HEK293 (cell line): ENCODE measurements at regions not wholly inside any gene's neighbourhood (a gene's known extent, or its start where the extent isn't known, plus 50 kb on each side); places are given as distances from the start of the nearest gene placed in this dataset.

ENCODE experiments used
- CTCF ChIA-PET: fragments of 350-600 bp; formaldehyde crosslinking; extraction: SDS; loops from one replicate; lab custom pipeline; 2021; ENCODE audit warnings: antibody characterized with exemption; lab: Yijun Ruan, JAX
- POLR2A ChIA-PET: fragments of 300-600 bp; formaldehyde crosslinking; extraction: SDS; loops from one replicate; lab custom pipeline; 2020; ENCODE audit warnings: antibody characterized with exemption, inconsistent platforms; lab: Yijun Ruan, JAX
- H3K27ac ChIP-seq: fragments of 200-500 bp; sonication (Bioruptor generic); 2 replicates; pipeline ENCODE4 v1.5.1; 2014; ENCODE audit warnings: low read depth, low read length, control low read depth, inconsistent platforms; ENCODE audit errors: extremely low read depth
- H3K36me3 ChIP-seq, 2 experiments: fragments of 200-500 bp in 1 of 2; sonication (Bioruptor generic) in 1 of 2; 1 replicate in 1 of 2; 2 replicates in 1 of 2; pipeline ENCODE4 v1.5.1; 2014 to 2017; ENCODE audit warnings: inconsistent platforms in 2 of 2, low read length in 2 of 2; ENCODE audit not compliant: control insufficient read depth in 2 of 2, insufficient read depth in 1 of 2
- H3K4me1 ChIP-seq: fragments of 200-500 bp; sonication (Bioruptor generic); 2 replicates; pipeline ENCODE4 v1.5.1; 2014; ENCODE audit warnings: mild to moderate bottlenecking, low read length, inconsistent platforms; ENCODE audit not compliant: control insufficient read depth, insufficient read depth
- H3K4me3 ChIP-seq: 2 replicates; pipeline ENCODE4 v1.5.1; 2011; ENCODE audit warnings: low read depth, mild to moderate bottlenecking, control low read depth, low read length, moderate library complexity
- H3K9me3 ChIP-seq: fragments of 200-500 bp; sonication (Bioruptor generic); 2 replicates; pipeline ENCODE4 v1.5.1; 2014; ENCODE audit warnings: low read depth, low read length, inconsistent platforms; ENCODE audit not compliant: control insufficient read depth, insufficient read depth
- KLF10 ChIP-seq: fragments of 450-650 bp; IDR thresholded peaks from 2 replicates; pipeline ENCODE4 v1.5.1; 2018; ENCODE audit warnings: missing biosample characterization, mild to moderate bottlenecking, missing genetic modification characterization
- MYNN ChIP-seq: fragments of 450-650 bp; formaldehyde crosslinking; IDR thresholded peaks from 2 replicates; pipeline ENCODE4 v1.5.1; 2016; ENCODE audit warnings: missing biosample characterization, missing genetic modification characterization, borderline replicate concordance
- SP2 ChIP-seq: fragments of 450-650 bp; formaldehyde crosslinking; IDR thresholded peaks from 2 replicates; pipeline ENCODE4 v1.5.1; 2016; ENCODE audit warnings: missing biosample characterization, missing genetic modification characterization
- SP3 ChIP-seq: fragments of 450-650 bp; formaldehyde crosslinking; IDR thresholded peaks from 2 replicates; pipeline ENCODE4 v1.5.1; 2016; ENCODE audit warnings: missing biosample characterization, missing genetic modification characterization
- ZBTB1 ChIP-seq: fragments of 450-650 bp; formaldehyde crosslinking; IDR thresholded peaks from 2 replicates; pipeline ENCODE4 v1.5.1; 2016; ENCODE audit warnings: missing biosample characterization, missing genetic modification characterization
- ZBTB26 ChIP-seq: fragments of 450-650 bp; formaldehyde crosslinking; optimal IDR thresholded peaks from 2 replicates; pipeline ENCODE3; 2016; ENCODE audit warnings: missing biosample characterization, mild to moderate bottlenecking, missing genetic modification characterization
- ZEB2 ChIP-seq: fragments of 450-650 bp; formaldehyde crosslinking; IDR thresholded peaks from 2 replicates; pipeline ENCODE4 v1.5.1; 2016; ENCODE audit warnings: missing biosample characterization, missing genetic modification characterization
- ZFP41 ChIP-seq: fragments of 450-650 bp; formaldehyde crosslinking; IDR thresholded peaks from 2 replicates; pipeline ENCODE4 v1.5.1; 2016; ENCODE audit warnings: missing biosample characterization, missing genetic modification characterization, borderline replicate concordance
- ZNF155 ChIP-seq: fragments of 450-650 bp; formaldehyde crosslinking; IDR thresholded peaks from 2 replicates; pipeline ENCODE4 v1.5.1; 2016; ENCODE audit warnings: missing biosample characterization, missing genetic modification characterization
- ZNF175 ChIP-seq: fragments of 450-650 bp; formaldehyde crosslinking; IDR thresholded peaks from 2 replicates; pipeline ENCODE4 v1.5.1; 2016; ENCODE audit warnings: missing biosample characterization, missing genetic modification characterization
- ZNF202 ChIP-seq: fragments of 450-650 bp; formaldehyde crosslinking; IDR thresholded peaks from 2 replicates; pipeline ENCODE4 v1.5.1; 2016; ENCODE audit warnings: missing biosample characterization, missing genetic modification characterization, borderline replicate concordance
- ZNF23 ChIP-seq: fragments of 450-650 bp; formaldehyde crosslinking; IDR thresholded peaks from 2 replicates; pipeline ENCODE4 v1.5.1; 2016; ENCODE audit warnings: missing biosample characterization, missing genetic modification characterization, borderline replicate concordance
- ZNF280C ChIP-seq: fragments of 450-650 bp; formaldehyde crosslinking; IDR thresholded peaks from 2 replicates; pipeline ENCODE4 v1.5.1; 2016; ENCODE audit warnings: missing biosample characterization, missing genetic modification characterization
- ZNF37A ChIP-seq: fragments of 450-650 bp; IDR thresholded peaks from 2 replicates; pipeline ENCODE4 v1.5.1; 2018; ENCODE audit warnings: missing biosample characterization, missing genetic modification characterization
- ZNF558 ChIP-seq: fragments of 450-650 bp; formaldehyde crosslinking; IDR thresholded peaks from 2 replicates; pipeline ENCODE4 v1.5.1; 2016; ENCODE audit warnings: missing biosample characterization, missing genetic modification characterization
- ZNF560 ChIP-seq: fragments of 450-650 bp; formaldehyde crosslinking; IDR thresholded peaks from 2 replicates; pipeline ENCODE4 v1.5.1; 2017; ENCODE audit warnings: missing biosample characterization, missing genetic modification characterization, borderline replicate concordance
- ZNF626 ChIP-seq: fragments of 450-650 bp; sonication (Bioruptor Pico); formaldehyde crosslinking; IDR thresholded peaks from 2 replicates; pipeline ENCODE4 v1.5.1; 2018; ENCODE audit warnings: missing biosample characterization, missing genetic modification characterization, inconsistent platforms
- ZNF792 ChIP-seq: fragments of 450-650 bp; formaldehyde crosslinking; IDR thresholded peaks from 2 replicates; pipeline ENCODE4 v1.5.1; 2016; ENCODE audit warnings: missing biosample characterization, missing genetic modification characterization
- TF ChIP-seq, protein P1 (sequence below): fragments of 450-650 bp; formaldehyde crosslinking; IDR thresholded peaks from 2 replicates; pipeline ENCODE4 v1.5.1; 2016; ENCODE audit warnings: missing biosample characterization, missing genetic modification characterization
- TF ChIP-seq, protein P2 (sequence below): fragments of 450-650 bp; formaldehyde crosslinking; IDR thresholded peaks from 2 replicates; pipeline ENCODE4 v1.5.1; 2016; ENCODE audit warnings: missing biosample characterization, missing genetic modification characterization

- TF ChIP-seq ZNF792 (no peak), SP3 (no peak), KLF10 (no peak), ZFP41 (no peak), ZNF560 (tag by site-specific recombination) (no peak), ZBTB26 (tag by site-specific recombination) (no peak), ZNF155 (no peak), ZNF37A (tag by site-specific recombination) (no peak), ZNF558 (tag by site-specific recombination) (no peak), ZNF626 (tag by site-specific recombination) (no peak), SP2 (tag by site-specific recombination) (no peak), ZBTB1 (tag by site-specific recombination) (no peak), ZNF280C (no peak), MYNN (tag by site-specific recombination) (no peak), ZNF23 (no peak), ZEB2 (tag by site-specific recombination) (no peak), ZNF175 (tag by site-specific recombination) (no peak), ZNF202 (tag by site-specific recombination) (no peak)
- TF ChIP-seq, protein P1, sequence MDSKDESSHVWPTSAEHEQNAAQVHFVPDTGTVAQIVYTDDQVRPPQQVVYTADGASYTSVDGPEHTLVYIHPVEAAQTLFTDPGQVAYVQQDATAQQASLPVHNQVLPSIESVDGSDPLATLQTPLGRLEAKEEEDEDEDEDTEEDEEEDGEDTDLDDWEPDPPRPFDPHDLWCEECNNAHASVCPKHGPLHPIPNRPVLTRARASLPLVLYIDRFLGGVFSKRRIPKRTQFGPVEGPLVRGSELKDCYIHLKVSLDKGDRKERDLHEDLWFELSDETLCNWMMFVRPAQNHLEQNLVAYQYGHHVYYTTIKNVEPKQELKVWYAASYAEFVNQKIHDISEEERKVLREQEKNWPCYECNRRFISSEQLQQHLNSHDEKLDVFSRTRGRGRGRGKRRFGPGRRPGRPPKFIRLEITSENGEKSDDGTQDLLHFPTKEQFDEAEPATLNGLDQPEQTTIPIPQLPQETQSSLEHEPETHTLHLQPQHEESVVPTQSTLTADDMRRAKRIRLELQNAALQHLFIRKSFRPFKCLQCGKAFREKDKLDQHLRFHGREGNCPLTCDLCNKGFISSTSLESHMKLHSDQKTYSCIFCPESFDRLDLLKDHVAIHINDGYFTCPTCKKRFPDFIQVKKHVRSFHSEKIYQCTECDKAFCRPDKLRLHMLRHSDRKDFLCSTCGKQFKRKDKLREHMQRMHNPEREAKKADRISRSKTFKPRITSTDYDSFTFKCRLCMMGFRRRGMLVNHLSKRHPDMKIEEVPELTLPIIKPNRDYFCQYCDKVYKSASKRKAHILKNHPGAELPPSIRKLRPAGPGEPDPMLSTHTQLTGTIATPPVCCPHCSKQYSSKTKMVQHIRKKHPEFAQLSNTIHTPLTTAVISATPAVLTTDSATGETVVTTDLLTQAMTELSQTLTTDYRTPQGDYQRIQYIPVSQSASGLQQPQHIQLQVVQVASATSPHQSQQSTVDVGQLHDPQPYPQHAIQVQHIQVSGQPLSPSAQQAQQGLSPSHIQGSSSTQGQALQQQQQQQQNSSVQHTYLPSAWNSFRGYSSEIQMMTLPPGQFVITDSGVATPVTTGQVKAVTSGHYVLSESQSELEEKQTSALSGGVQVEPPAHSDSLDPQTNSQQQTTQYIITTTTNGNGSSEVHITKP (tag by site-specific recombination) = no peak
- TF ChIP-seq, protein P2, sequence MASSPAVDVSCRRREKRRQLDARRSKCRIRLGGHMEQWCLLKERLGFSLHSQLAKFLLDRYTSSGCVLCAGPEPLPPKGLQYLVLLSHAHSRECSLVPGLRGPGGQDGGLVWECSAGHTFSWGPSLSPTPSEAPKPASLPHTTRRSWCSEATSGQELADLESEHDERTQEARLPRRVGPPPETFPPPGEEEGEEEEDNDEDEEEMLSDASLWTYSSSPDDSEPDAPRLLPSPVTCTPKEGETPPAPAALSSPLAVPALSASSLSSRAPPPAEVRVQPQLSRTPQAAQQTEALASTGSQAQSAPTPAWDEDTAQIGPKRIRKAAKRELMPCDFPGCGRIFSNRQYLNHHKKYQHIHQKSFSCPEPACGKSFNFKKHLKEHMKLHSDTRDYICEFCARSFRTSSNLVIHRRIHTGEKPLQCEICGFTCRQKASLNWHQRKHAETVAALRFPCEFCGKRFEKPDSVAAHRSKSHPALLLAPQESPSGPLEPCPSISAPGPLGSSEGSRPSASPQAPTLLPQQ = no peak
- Histone ChIP-seq H3K4me1 (no peaks in the 10 kb centered on the region), H3K4me3 (no peak overlapping the region), H3K9me3 (no peaks in the 10 kb centered on the region), H3K36me3 (no peaks in the 10 kb centered on the region), H3K27ac (no peak overlapping the region)
- POLR2A ChIA-PET = no interaction called here
- CTCF ChIA-PET = no interaction called here
Observed at GRCh38 chr1:5661196-5662085, 330.8 kb downstream of the NPHP4 start.
